HCEC 1CT (cell line): ENCODE measurements at regions not wholly inside any gene's neighbourhood (a gene's known extent, or its start where the extent isn't known, plus 50 kb on each side); places are given as distances from the start of the nearest gene placed in this dataset.
"Not testable (repeated sequence)": the region's sequence is repeated elsewhere in the genome, so short reads cannot be mapped to it uniquely, and the experiment has no call there.

Experiments
- DNase-seq: peaks from one replicate; pipeline ENCODE4 v3.0.0-alpha.2; 2017

- no peak for DNase-seq
These were observed 589.2 kb upstream of the MAN1A1 start for GRCh38 chr6:119938752-119939151.

- DNase-seq = no peak
These were observed 585.3 kb upstream of the MAN1A1 start for GRCh38 chr6:119934816-119935215.

- peak; percentile 10 for DNase-seq
These were observed 579.6 kb upstream of the MAN1A1 start for GRCh38 chr6:119929121-119929520.

GRCh38 chr6:119924888-119925287 lies 575.3 kb upstream of the MAN1A1 start:
- not testable (repeated sequence) for DNase-seq

GRCh38 chr6:119922814-119923213 lies 573.3 kb upstream of the MAN1A1 start:
- DNase-seq = no peak

GRCh38 chr6:119921491-119922010 lies 572.0 kb upstream of the MAN1A1 start:
- no peak for DNase-seq

- DNase-seq = no peak
These were observed 567.6 kb upstream of the MAN1A1 start for GRCh38 chr6:119917186-119917585.

GRCh38 chr6:119915971-119916370 lies 566.4 kb upstream of the MAN1A1 start:
- DNase-seq = peak; percentile 4

- no peak for DNase-seq
These were observed 558.6 kb upstream of the MAN1A1 start for GRCh38 chr6:119908157-119908556.

- no peak for DNase-seq
These were observed 553.1 kb upstream of the MAN1A1 start for GRCh38 chr6:119902681-119903080.

- DNase-seq = no peak
These were observed 547.2 kb upstream of the MAN1A1 start for GRCh38 chr6:119896806-119897205.

GRCh38 chr6:119895626-119896025 lies 546.1 kb upstream of the MAN1A1 start:
- no peak for DNase-seq

GRCh38 chr6:119894811-119895210 lies 545.2 kb upstream of the MAN1A1 start:
- no peak for DNase-seq

GRCh38 chr6:119891644-119892043 lies 542.1 kb upstream of the MAN1A1 start:
- DNase-seq = no peak

- DNase-seq = no peak
These were observed 541.6 kb upstream of the MAN1A1 start for GRCh38 chr6:119891206-119891605.

- no peak for DNase-seq
These were observed 540.9 kb upstream of the MAN1A1 start for GRCh38 chr6:119890470-119890869.

GRCh38 chr6:119887666-119888065 lies 538.1 kb upstream of the MAN1A1 start:
- no peak for DNase-seq

- peak; percentile 44 for DNase-seq
These were observed 531.9 kb upstream of the MAN1A1 start for GRCh38 chr6:119881416-119881815.

- peak; percentile 33 for DNase-seq
These were observed 531.3 kb upstream of the MAN1A1 start for GRCh38 chr6:119880840-119881239.

- DNase-seq = no peak
These were observed 530.2 kb upstream of the MAN1A1 start for GRCh38 chr6:119879731-119880130.

- peak; percentile 22 for DNase-seq
These were observed 524.8 kb upstream of the MAN1A1 start for GRCh38 chr6:119874381-119874780.

- DNase-seq = no peak
These were observed 523.5 kb upstream of the MAN1A1 start for GRCh38 chr6:119873107-119873506.

- DNase-seq = no peak
These were observed 522.0 kb upstream of the MAN1A1 start for GRCh38 chr6:119871520-119871919.

- DNase-seq = no peak
These were observed 516.1 kb upstream of the MAN1A1 start for GRCh38 chr6:119865466-119866350.

GRCh38 chr6:119862719-119863118 lies 513.2 kb upstream of the MAN1A1 start:
- DNase-seq = no peak
